ENCODE measurements at regions not wholly inside any gene's neighbourhood (a gene's known extent, or its start where the extent isn't known, plus 50 kb on each side); places are given as distances from the start of the nearest gene placed in this dataset.

GRCh38 chr6:14652536-14652935 is 535.0 kb downstream of the CD83 start:
- TF ChIP-seq CTCF (IDR thresholded peaks at IDR 0.05) (no peak), POLR2A (IDR thresholded peaks at IDR 0.05) (no peak)

Measured in body of pancreas (tissue), 4 donors.